ENCODE measurements at regions not wholly inside any gene's neighbourhood (a gene's known extent, or its start where the extent isn't known, plus 50 kb on each side); places are given as distances from the start of the nearest gene placed in this dataset.

- Mint-ChIP-seq H3K27ac (no peak overlapping the region), H3K27me3 (ENCODE audit: low read depth in 3 of 3) (no peaks in the 10 kb centered on the region), H3K36me3 (peaks cover 0 to 4% (median 0%) of the 10 kb centered on the region in 3 donors), H3K9me3 (peaks cover 9 to 73% (median 26%) of the 10 kb centered on the region in 6 donors), H3K4me3 (no peak overlapping the region), H3K4me1 (no peaks in the 10 kb centered on the region)
- DNase-seq: no peak
Observed at GRCh38 chr10:64586934-64587503, 1065.8 kb downstream of the REEP3 start.

GRCh38 chr10:64594072-64594471 lies 1072.9 kb downstream of the REEP3 start:
- Mint-ChIP-seq H3K27ac (no peak overlapping the region), H3K36me3 (no peaks in the 10 kb centered on the region), H3K9me3 (peaks cover 2 to 49% (median 15%) of the 10 kb centered on the region in 6 donors), H3K4me3 (no peak overlapping the region), H3K4me1 (no peaks in the 10 kb centered on the region), H3K27me3 (ENCODE audit: low read depth in 3 of 3) (no peaks in the 10 kb centered on the region)
- no peak for DNase-seq

GRCh38 chr10:64598600-64598999 lies 1077.4 kb downstream of the REEP3 start:
- no peaks in the 10 kb centered on the region for H3K4me1 Mint-ChIP-seq
- peaks cover 0 to 2% (median 0%) of the 10 kb centered on the region in 3 donors for H3K27me3 Mint-ChIP-seq (ENCODE audit: low read depth in 3 of 3)
- DNase-seq: no peak
- H3K9me3 Mint-ChIP-seq: peaks cover 0 to 45% (median 15%) of the 10 kb centered on the region in 6 donors
- H3K4me3 Mint-ChIP-seq: no peak overlapping the region
- H3K27ac Mint-ChIP-seq: no peak overlapping the region
- H3K36me3 Mint-ChIP-seq: peaks cover 0 to 5% (median 4%) of the 10 kb centered on the region in 3 donors

DNA sequence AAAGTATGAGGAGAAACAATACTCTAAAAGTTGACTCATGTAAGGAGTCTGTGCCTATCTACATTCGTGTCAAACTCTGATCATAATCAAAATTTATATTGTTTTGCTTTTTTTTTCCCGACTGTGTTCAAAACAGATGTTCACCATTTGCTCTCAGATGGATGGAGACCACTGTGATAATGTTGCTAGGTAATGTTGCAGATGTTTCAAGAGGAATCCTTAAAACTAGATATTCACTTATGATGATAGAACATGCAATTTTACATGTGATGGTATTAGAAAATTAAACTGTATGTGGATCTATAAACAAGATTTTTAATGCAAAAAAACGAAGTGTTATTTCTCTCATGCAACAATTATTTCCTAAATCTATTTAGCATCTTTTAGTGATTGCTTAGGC lies 1080.1 kb downstream of the REEP3 start:
- peaks cover 3 to 44% (median 19%) of the 10 kb centered on the region in 6 donors for H3K9me3 Mint-ChIP-seq
- DNase-seq: no peak
- peaks cover 0 to 5% (median 4%) of the 10 kb centered on the region in 3 donors for H3K36me3 Mint-ChIP-seq

GRCh38 chr10:64617085-64617484 lies 1095.9 kb downstream of the REEP3 start:
- Mint-ChIP-seq H3K27ac (no peak overlapping the region), H3K9me3 (peaks cover 12 to 34% (median 26%) of the 10 kb centered on the region in 6 donors), H3K27me3 (ENCODE audit: low read depth in 3 of 3) (peaks cover 0 to 1% (median 0%) of the 10 kb centered on the region in 3 donors), H3K4me1 (no peaks in the 10 kb centered on the region), H3K4me3 (no peak overlapping the region), H3K36me3 (no peaks in the 10 kb centered on the region)
- DNase-seq: no peak

More for the DNA sequence above, 1080.1 kb downstream of the REEP3 start:
- H3K4me3 Mint-ChIP-seq: no peak overlapping the region
- H3K4me1 Mint-ChIP-seq: no peaks in the 10 kb centered on the region
- H3K27me3 Mint-ChIP-seq (ENCODE audit: low read depth in 3 of 3): peaks cover 0 to 2% (median 0%) of the 10 kb centered on the region in 3 donors
- H3K27ac Mint-ChIP-seq: no peak overlapping the region

DNA sequence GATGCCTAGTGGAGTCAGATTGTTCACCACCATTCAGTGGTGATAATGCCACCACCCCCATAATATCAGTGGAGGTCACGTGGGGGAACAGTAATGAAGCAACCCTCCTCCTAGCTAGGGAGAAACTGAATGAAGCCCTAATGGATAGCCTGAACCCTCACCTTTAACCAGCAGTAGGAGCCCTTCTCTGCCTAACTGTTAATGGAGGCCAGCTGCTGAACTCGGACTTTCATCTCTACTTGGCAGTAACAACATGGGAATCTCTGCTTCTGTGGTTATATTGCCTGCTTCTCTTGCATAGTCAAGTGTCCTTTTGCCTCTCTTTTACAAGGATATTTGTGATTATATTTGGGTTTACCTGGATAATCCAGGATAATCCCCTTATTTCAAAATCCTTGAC lies 1097.9 kb downstream of the REEP3 start:
- Mint-ChIP-seq H3K4me3 (no peak overlapping the region), H3K27me3 (ENCODE audit: low read depth in 3 of 3) (peaks cover 0 to 1% (median 0%) of the 10 kb centered on the region in 3 donors), H3K36me3 (no peaks in the 10 kb centered on the region), H3K27ac (no peak overlapping the region), H3K4me1 (no peaks in the 10 kb centered on the region), H3K9me3 (peaks cover 7 to 34% (median 21%) of the 10 kb centered on the region in 6 donors)
- no peak for DNase-seq

- peaks cover 0 to 2% (median 0%) of the 10 kb centered on the region in 3 donors for H3K27me3 Mint-ChIP-seq (ENCODE audit: low read depth in 3 of 3)
- H3K27ac Mint-ChIP-seq: no peak overlapping the region
- no peaks in the 10 kb centered on the region for H3K36me3 Mint-ChIP-seq
- H3K4me3 Mint-ChIP-seq: no peak overlapping the region
- peaks cover 8 to 25% (median 16%) of the 10 kb centered on the region in 6 donors for H3K9me3 Mint-ChIP-seq
- H3K4me1 Mint-ChIP-seq: no peaks in the 10 kb centered on the region
- no peak for DNase-seq
Observed at GRCh38 chr10:64626924-64627323, 1105.7 kb downstream of the REEP3 start.

- Mint-ChIP-seq H3K27ac (no peak overlapping the region), H3K36me3 (no peaks in the 10 kb centered on the region), H3K9me3 (peaks cover 5 to 33% (median 19%) of the 10 kb centered on the region in 6 donors), H3K27me3 (ENCODE audit: low read depth in 3 of 3) (peaks cover 0 to 2% (median 0%) of the 10 kb centered on the region in 3 donors), H3K4me3 (no peak overlapping the region), H3K4me1 (no peaks in the 10 kb centered on the region)
- DNase-seq: no peak
Observed at GRCh38 chr10:64630534-64630933, 1109.3 kb downstream of the REEP3 start.

DNA sequence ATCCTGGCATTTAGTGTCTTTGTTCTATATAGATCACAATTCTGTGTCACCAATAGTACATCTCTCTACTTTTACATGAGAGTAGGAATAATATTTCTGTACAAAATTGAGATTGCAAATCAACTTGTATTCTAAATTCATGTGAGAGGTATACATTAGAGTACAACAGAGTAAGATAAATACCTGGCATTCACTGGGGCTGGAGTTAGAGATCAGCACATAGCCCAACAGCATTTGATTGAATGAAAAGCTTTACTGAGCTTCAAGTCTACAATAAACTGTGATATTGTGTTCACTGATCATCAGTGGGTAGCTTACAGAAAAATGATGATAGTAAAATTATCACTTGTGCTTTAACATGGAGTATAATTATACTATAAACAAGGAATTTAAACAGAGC lies 1114.7 kb downstream of the REEP3 start:
- no peak overlapping the region for H3K4me3 Mint-ChIP-seq
- no peaks in the 10 kb centered on the region for H3K4me1 Mint-ChIP-seq
- peaks cover 3 to 26% (median 15%) of the 10 kb centered on the region in 6 donors for H3K9me3 Mint-ChIP-seq
- DNase-seq: no peak
- no peak overlapping the region for H3K27ac Mint-ChIP-seq
- no peaks in the 10 kb centered on the region for H3K36me3 Mint-ChIP-seq
- no peaks in the 10 kb centered on the region for H3K27me3 Mint-ChIP-seq (ENCODE audit: low read depth in 3 of 3)

GRCh38 chr10:64636461-64636860 lies 1115.3 kb downstream of the REEP3 start:
- no peak for DNase-seq
- H3K9me3 Mint-ChIP-seq: peaks cover 3 to 24% (median 15%) of the 10 kb centered on the region in 6 donors
- H3K36me3 Mint-ChIP-seq: no peaks in the 10 kb centered on the region
- H3K27me3 Mint-ChIP-seq (ENCODE audit: low read depth in 3 of 3): no peaks in the 10 kb centered on the region
- no peaks in the 10 kb centered on the region for H3K4me1 Mint-ChIP-seq
- no peak overlapping the region for H3K4me3 Mint-ChIP-seq
- no peak overlapping the region for H3K27ac Mint-ChIP-seq

DNA sequence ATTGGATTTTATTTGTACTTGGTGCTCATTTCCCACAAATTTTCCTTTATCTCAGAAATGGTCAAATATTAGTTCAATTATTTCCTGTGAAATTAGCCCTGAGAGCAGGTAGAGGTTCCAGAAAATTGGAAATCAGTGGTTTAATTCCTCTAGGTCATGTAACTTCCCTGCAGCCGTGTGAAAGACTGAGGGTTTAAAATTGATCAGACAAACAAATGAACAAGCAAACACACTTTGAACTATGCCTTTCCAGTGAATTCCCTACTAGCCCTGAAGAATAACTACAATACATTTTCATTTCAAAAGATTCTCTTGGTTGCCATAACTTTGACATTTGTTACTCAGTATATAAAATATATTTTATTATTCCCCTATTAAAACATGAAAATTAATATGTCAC lies 1116.7 kb downstream of the REEP3 start:
- Mint-ChIP-seq H3K4me1 (no peaks in the 10 kb centered on the region), H3K27me3 (ENCODE audit: low read depth in 3 of 3) (no peaks in the 10 kb centered on the region), H3K9me3 (peaks cover 3 to 28% (median 21%) of the 10 kb centered on the region in 6 donors), H3K36me3 (no peaks in the 10 kb centered on the region), H3K4me3 (no peak overlapping the region), H3K27ac (no peak overlapping the region)
- DNase-seq: no peak

GRCh38 chr10:64648915-64649314 lies 1127.7 kb downstream of the REEP3 start:
- Mint-ChIP-seq H3K4me1 (no peaks in the 10 kb centered on the region), H3K4me3 (no peak overlapping the region), H3K27ac (no peak overlapping the region), H3K27me3 (ENCODE audit: low read depth in 3 of 3) (peaks cover 0 to 2% (median 0%) of the 10 kb centered on the region in 3 donors), H3K36me3 (no peaks in the 10 kb centered on the region), H3K9me3 (peaks cover 0 to 48% (median 25%) of the 10 kb centered on the region in 6 donors)
- no peak for DNase-seq

DNA sequence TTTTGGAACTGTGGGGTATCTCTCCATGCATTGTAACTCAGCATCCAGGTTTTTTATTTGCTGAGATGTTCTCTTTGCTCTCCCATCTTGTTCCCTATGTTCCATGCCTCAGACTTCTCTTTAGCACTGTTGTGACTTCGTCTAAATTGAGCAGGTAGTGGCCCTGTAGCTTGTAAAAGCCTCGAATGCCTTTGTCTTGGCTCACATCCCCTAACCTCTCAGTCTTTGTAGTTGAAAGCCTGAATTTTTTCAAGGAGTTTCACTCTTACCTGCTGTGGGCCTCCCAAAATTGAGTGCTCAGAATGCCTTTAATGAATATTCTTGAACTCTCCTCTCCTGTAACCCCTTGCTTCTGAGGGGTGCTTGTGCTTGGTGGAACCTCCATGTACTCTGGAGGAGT lies 1137.3 kb downstream of the REEP3 start:
- peaks cover 0 to 3% (median 0%) of the 10 kb centered on the region in 3 donors for H3K36me3 Mint-ChIP-seq

GRCh38 chr10:64659311-64659710 lies 1138.1 kb downstream of the REEP3 start:
- Mint-ChIP-seq H3K27me3 (ENCODE audit: low read depth in 3 of 3) (peaks cover 0 to 4% (median 0%) of the 10 kb centered on the region in 3 donors), H3K36me3 (peaks cover 0 to 3% (median 0%) of the 10 kb centered on the region in 3 donors), H3K27ac (no peak overlapping the region), H3K4me1 (no peaks in the 10 kb centered on the region), H3K4me3 (no peak overlapping the region), H3K9me3 (peaks cover 3 to 41% (median 22%) of the 10 kb centered on the region in 6 donors)
- DNase-seq: no peak

More for the DNA sequence above, 1137.3 kb downstream of the REEP3 start:
- DNase-seq: no peak
- Mint-ChIP-seq H3K27me3 (ENCODE audit: low read depth in 3 of 3) (peaks cover 0 to 4% (median 0%) of the 10 kb centered on the region in 3 donors), H3K4me1 (no peaks in the 10 kb centered on the region), H3K27ac (no peak overlapping the region), H3K9me3 (peaks cover 0 to 41% (median 23%) of the 10 kb centered on the region in 6 donors), H3K4me3 (no peak overlapping the region)

DNA sequence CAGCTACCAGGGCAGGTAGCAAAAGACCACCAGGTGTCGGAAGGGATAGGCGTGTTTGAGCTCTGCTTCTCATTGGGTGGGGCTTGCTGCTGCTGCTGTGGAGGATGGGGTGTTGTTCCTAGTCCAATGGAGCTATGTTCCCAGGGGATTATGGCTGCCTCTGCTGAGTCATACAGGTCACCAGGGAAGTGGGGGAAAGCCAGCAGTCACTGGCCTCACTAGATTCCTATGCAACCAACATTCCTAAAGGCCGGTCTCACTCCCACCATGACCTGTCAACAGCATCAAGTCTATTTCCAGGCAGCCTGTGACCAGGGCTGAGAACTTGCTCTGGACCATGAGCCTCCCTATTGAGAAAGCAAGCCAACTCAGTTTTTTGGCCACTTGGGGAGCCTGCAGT lies 1160.8 kb downstream of the REEP3 start:
- Mint-ChIP-seq H3K4me1 (no peaks in the 10 kb centered on the region), H3K9me3 (peaks cover 12 to 47% (median 23%) of the 10 kb centered on the region in 6 donors), H3K27ac (no peak overlapping the region), H3K36me3 (no peaks in the 10 kb centered on the region), H3K4me3 (no peak overlapping the region), H3K27me3 (ENCODE audit: low read depth in 3 of 3) (no peaks in the 10 kb centered on the region)
- DNase-seq: no peak

Measured in immature natural killer cell (primary cell).